Tibial nerve (tissue), 4 donors: ENCODE measurements at regions not wholly inside any gene's neighbourhood (a gene's known extent, or its start where the extent isn't known, plus 50 kb on each side); places are given as distances from the start of the nearest gene placed in this dataset.

ENCODE experiments used
- DNase-seq, 2 donors: peaks; one replicate each; pipeline ENCODE4 v3.0.0-alpha.2; 2019; ENCODE audit warnings: low spot score in 2 of 2
- H3K27ac ChIP-seq, 4 donors: fragments of 200-600 bp; sonication (generic) in 3 of 4; one replicate each; pipeline ENCODE4 v1.5.1; 2017 to 2019; ENCODE audit warnings: mild to moderate bottlenecking in 1 of 4
- H3K27me3 ChIP-seq, 2 donors: fragments of 200-600 bp; sonication (generic) in 1 of 2; one replicate each; pipeline versions ENCODE4 v1.5.1 to v1.6.0; 2017 to 2019
- H3K36me3 ChIP-seq, 3 donors: fragments of 200-600 bp; sonication (generic); one replicate each; pipeline ENCODE4 v1.5.1; 2018 to 2019
- H3K4me1 ChIP-seq, 4 donors: fragments of 200-600 bp; sonication (generic) in 3 of 4; one replicate each; pipeline ENCODE4 v1.5.1; 2017 to 2019
- H3K4me3 ChIP-seq, 4 donors: fragments of 200-600 bp; sonication (generic) in 3 of 4; one replicate each; pipeline ENCODE4 v1.5.1; 2017 to 2019; ENCODE audit warnings: mild to moderate bottlenecking in 1 of 4, moderate library complexity in 1 of 4
- H3K9me3 ChIP-seq, 4 donors: fragments of 200-600 bp; sonication (generic) in 3 of 4; one replicate each; pipeline ENCODE4 v1.5.1; 2017 to 2019
- EP300 ChIP-seq, 2 donors: sonication (generic); formaldehyde crosslinking; IDR thresholded peaks; one replicate each; pipeline ENCODE4 v1.6.1; 2017; ENCODE audit warnings: antibody characterized with exemption in 2 of 2, mild to moderate bottlenecking in 1 of 2
- POLR2A ChIP-seq, 2 donors: fragments of 450-650 bp; IDR thresholded peaks; one replicate each; pipeline ENCODE4 v1.6.1; 2017; ENCODE audit warnings: antibody characterized with exemption in 2 of 2, mild to moderate bottlenecking in 2 of 2, moderate library complexity in 2 of 2
- WGBS, 2 donors: methylation state at CpG; one replicate each; pipeline ENCODE4 v1.1.5; 2018; 5-methylcytosine and 5-hydroxymethylcytosine counted together
- TF ChIP-seq, protein P1 (sequence below), 5 experiments: fragments of 200-600 bp in 3 of 5; fragments of 450-650 bp in 2 of 5; sonication (generic) in 3 of 5; IDR thresholded peaks; one replicate each; pipeline ENCODE4 v1.5.1; 2016 to 2019; ENCODE audit warnings: antibody characterized with exemption in 5 of 5, mild to moderate bottlenecking in 3 of 5, moderate library complexity in 2 of 5

GRCh38 chr4:38538517-38538916 is 125.5 kb upstream of the KLF3 start:
- Histone ChIP-seq H3K27me3 (no peaks in the 10 kb centered on the region), H3K36me3 (no peaks in the 10 kb centered on the region), H3K4me1 (no peaks in the 10 kb centered on the region), H3K27ac (no peak overlapping the region), H3K9me3 (no peaks in the 10 kb centered on the region), H3K4me3 (no peak overlapping the region)
- WGBS, 2 donors: 91 to 94% methylated on average over 2 of the region's 2 CpGs
- TF ChIP-seq EP300 (IDR thresholded peaks at IDR 0.05): no peak
- TF ChIP-seq, protein P1, sequence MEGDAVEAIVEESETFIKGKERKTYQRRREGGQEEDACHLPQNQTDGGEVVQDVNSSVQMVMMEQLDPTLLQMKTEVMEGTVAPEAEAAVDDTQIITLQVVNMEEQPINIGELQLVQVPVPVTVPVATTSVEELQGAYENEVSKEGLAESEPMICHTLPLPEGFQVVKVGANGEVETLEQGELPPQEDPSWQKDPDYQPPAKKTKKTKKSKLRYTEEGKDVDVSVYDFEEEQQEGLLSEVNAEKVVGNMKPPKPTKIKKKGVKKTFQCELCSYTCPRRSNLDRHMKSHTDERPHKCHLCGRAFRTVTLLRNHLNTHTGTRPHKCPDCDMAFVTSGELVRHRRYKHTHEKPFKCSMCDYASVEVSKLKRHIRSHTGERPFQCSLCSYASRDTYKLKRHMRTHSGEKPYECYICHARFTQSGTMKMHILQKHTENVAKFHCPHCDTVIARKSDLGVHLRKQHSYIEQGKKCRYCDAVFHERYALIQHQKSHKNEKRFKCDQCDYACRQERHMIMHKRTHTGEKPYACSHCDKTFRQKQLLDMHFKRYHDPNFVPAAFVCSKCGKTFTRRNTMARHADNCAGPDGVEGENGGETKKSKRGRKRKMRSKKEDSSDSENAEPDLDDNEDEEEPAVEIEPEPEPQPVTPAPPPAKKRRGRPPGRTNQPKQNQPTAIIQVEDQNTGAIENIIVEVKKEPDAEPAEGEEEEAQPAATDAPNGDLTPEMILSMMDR (IDR thresholded peaks at IDR 0.05): no peak
- no peak for TF ChIP-seq POLR2A (IDR thresholded peaks at IDR 0.05)
- no peak for DNase-seq

GRCh38 chr4:38539501-38539900 is 124.5 kb upstream of the KLF3 start:
- Histone ChIP-seq H3K4me3 (no peak overlapping the region), H3K4me1 (no peaks in the 10 kb centered on the region), H3K36me3 (no peaks in the 10 kb centered on the region), H3K9me3 (no peaks in the 10 kb centered on the region), H3K27ac (no peak overlapping the region), H3K27me3 (no peaks in the 10 kb centered on the region)
- 95 to 97% methylated on average over 4 of the region's 4 CpGs for WGBS, 2 donors
- no peak for DNase-seq
- TF ChIP-seq POLR2A (IDR thresholded peaks at IDR 0.05): no peak
- TF ChIP-seq, protein P1 (IDR thresholded peaks at IDR 0.05): no peak
- TF ChIP-seq EP300 (IDR thresholded peaks at IDR 0.05): no peak

- H3K4me1 ChIP-seq: no peaks in the 10 kb centered on the region
- no peak for DNase-seq
- WGBS, 2 donors: 86 to 92% methylated on average over 2 of the region's 2 CpGs
These were observed 116.9 kb upstream of the KLF3 start for GRCh38 chr4:38547052-38547451.

GRCh38 chr4:38548256-38548655 is 115.7 kb upstream of the KLF3 start:
- no peak overlapping the region for H3K4me3 ChIP-seq
- H3K27me3 ChIP-seq: no peaks in the 10 kb centered on the region
- no peak for DNase-seq
- no peaks in the 10 kb centered on the region for H3K4me1 ChIP-seq
- H3K27ac ChIP-seq: no peak overlapping the region
- no peaks in the 10 kb centered on the region for H3K36me3 ChIP-seq
- no peaks in the 10 kb centered on the region for H3K9me3 ChIP-seq
- WGBS, 2 donors: 90 to 91% methylated on average over 3 of the region's 3 CpGs
- TF ChIP-seq POLR2A (IDR thresholded peaks at IDR 0.05) (no peak), EP300 (IDR thresholded peaks at IDR 0.05) (no peak)
- TF ChIP-seq, protein P1 (IDR thresholded peaks at IDR 0.05): no peak

More at GRCh38 chr4:38547052-38547451, 116.9 kb upstream of the KLF3 start:
- H3K36me3 ChIP-seq: no peaks in the 10 kb centered on the region
- no peaks in the 10 kb centered on the region for H3K27me3 ChIP-seq
- H3K27ac ChIP-seq: no peak overlapping the region
- no peak overlapping the region for H3K4me3 ChIP-seq
- TF ChIP-seq EP300 (IDR thresholded peaks at IDR 0.05) (no peak), POLR2A (IDR thresholded peaks at IDR 0.05) (no peak)
- TF ChIP-seq, protein P1 (IDR thresholded peaks at IDR 0.05): no peak
- H3K9me3 ChIP-seq: no peaks in the 10 kb centered on the region

- no peaks in the 10 kb centered on the region for H3K4me1 ChIP-seq
- H3K36me3 ChIP-seq: no peaks in the 10 kb centered on the region
- TF ChIP-seq EP300 (IDR thresholded peaks at IDR 0.05) (no peak), POLR2A (IDR thresholded peaks at IDR 0.05) (no peak)
- TF ChIP-seq, protein P1 (IDR thresholded peaks at IDR 0.05): no peak
- no peak for DNase-seq
- peaks cover 0 to 10% (median 0%) of the 10 kb centered on the region in 4 donors for H3K9me3 ChIP-seq
- no peak overlapping the region for H3K4me3 ChIP-seq
- no peaks in the 10 kb centered on the region for H3K27me3 ChIP-seq
- H3K27ac ChIP-seq: no peak overlapping the region
- 87 to 89% methylated on average over 6 of the region's 6 CpGs for WGBS, 2 donors
These were observed 104.6 kb upstream of the KLF3 start for GRCh38 chr4:38559374-38559773.
